RWPE2 (cell line): ENCODE measurements at regions not wholly inside any gene's neighbourhood (a gene's known extent, or its start where the extent isn't known, plus 50 kb on each side); places are given as distances from the start of the nearest gene placed in this dataset.
A peak's percentile ranks its signal among the peaks of the same experiment; 100 is the strongest.

Experiments used
- ATAC-seq: fragments of 200-7000 bp; cut with Tn5 transposase; 3 replicates; pipeline ENCODE4 v1.9.1; 2021; ENCODE audit warnings: low read depth
- DNase-seq: peaks from one replicate; pipeline ENCODE4 v3.0.0-alpha.2; 2020; ENCODE audit warnings: low spot score
- H3K27ac ChIP-seq: fragments of 450-650 bp; 2 replicates; pipeline ENCODE4 v1.5.1; 2017; ENCODE audit warnings: mild to moderate bottlenecking; ENCODE audit not compliant: poor library complexity, severe bottlenecking
- H3K27me3 ChIP-seq: fragments of 250-450 bp; sonication (Bioruptor Pico); 2 replicates; pipeline ENCODE4 v1.5.1; 2021; ENCODE audit warnings: mild to moderate bottlenecking, moderate library complexity; ENCODE audit not compliant: insufficient read depth, poor library complexity, severe bottlenecking
- H3K36me3 ChIP-seq: fragments of 250-450 bp; sonication (Bioruptor Pico); 2 replicates; pipeline ENCODE4 v1.5.1; 2020; ENCODE audit warnings: low read depth, mild to moderate bottlenecking, moderate library complexity
- H3K4me1 ChIP-seq: fragments of 250-450 bp; sonication (Bioruptor Pico); 2 replicates; pipeline ENCODE4 v1.5.1; 2021; ENCODE audit warnings: mild to moderate bottlenecking, moderate library complexity; ENCODE audit not compliant: insufficient read depth, poor library complexity, severe bottlenecking
- H3K4me3 ChIP-seq: fragments of 250-450 bp; sonication (Bioruptor Pico); 2 replicates; pipeline ENCODE4 v1.5.1; 2021; ENCODE audit warnings: mild to moderate bottlenecking, moderate library complexity; ENCODE audit not compliant: severe bottlenecking
- H3K9me3 ChIP-seq: fragments of 250-450 bp; sonication (Bioruptor Pico); 2 replicates; pipeline ENCODE4 v1.5.1; 2021; ENCODE audit warnings: mild to moderate bottlenecking, moderate library complexity; ENCODE audit not compliant: severe bottlenecking
- TF ChIP-seq, protein P1 (sequence below): fragments of 450-650 bp; IDR thresholded peaks from one replicate; pipeline ENCODE4 v1.5.1; 2017; ENCODE audit warnings: mild to moderate bottlenecking, moderate library complexity; ENCODE audit not compliant: poor library complexity, severe bottlenecking

DNA sequence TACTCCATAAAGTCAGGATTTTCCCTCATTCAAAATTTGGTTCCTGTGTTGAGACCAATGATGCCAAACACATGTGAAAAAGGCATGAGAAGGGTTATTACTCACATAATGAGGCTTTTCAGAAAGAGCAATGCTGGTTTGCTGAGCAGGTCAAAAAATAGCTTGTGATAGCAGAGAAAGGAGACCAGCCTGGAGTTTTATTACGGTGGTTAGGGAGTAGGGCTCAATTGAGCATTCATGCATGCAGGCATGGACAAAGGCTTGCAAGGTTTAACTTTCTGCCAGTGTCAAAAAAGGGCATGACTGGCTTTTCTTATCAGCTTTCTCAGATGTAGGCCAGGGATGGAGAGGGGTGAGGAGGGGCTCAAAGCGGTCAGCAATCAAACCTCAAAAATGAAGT is 628.3 kb downstream of the DNAH5 start:
- TF ChIP-seq, protein P1, sequence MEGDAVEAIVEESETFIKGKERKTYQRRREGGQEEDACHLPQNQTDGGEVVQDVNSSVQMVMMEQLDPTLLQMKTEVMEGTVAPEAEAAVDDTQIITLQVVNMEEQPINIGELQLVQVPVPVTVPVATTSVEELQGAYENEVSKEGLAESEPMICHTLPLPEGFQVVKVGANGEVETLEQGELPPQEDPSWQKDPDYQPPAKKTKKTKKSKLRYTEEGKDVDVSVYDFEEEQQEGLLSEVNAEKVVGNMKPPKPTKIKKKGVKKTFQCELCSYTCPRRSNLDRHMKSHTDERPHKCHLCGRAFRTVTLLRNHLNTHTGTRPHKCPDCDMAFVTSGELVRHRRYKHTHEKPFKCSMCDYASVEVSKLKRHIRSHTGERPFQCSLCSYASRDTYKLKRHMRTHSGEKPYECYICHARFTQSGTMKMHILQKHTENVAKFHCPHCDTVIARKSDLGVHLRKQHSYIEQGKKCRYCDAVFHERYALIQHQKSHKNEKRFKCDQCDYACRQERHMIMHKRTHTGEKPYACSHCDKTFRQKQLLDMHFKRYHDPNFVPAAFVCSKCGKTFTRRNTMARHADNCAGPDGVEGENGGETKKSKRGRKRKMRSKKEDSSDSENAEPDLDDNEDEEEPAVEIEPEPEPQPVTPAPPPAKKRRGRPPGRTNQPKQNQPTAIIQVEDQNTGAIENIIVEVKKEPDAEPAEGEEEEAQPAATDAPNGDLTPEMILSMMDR, result no peak
- no peaks in the 10 kb centered on the region for H3K36me3 ChIP-seq
- H3K9me3 ChIP-seq, result no peaks in the 10 kb centered on the region
- H3K27me3 ChIP-seq, result no peaks in the 10 kb centered on the region
- no peak overlapping the region for H3K27ac ChIP-seq
- H3K4me3 ChIP-seq, result no peak overlapping the region
- H3K4me1 ChIP-seq, result no peaks in the 10 kb centered on the region
- DNase-seq (no peak), ATAC-seq (no peak)

GRCh38 chr5:13307480-13307879 is 637.0 kb downstream of the DNAH5 start:
- ATAC-seq (no peak), DNase-seq (no peak)
- H3K36me3 ChIP-seq, result no peaks in the 10 kb centered on the region
- H3K4me3 ChIP-seq, result no peak overlapping the region
- H3K27ac ChIP-seq, result no peak overlapping the region
- H3K27me3 ChIP-seq, result no peaks in the 10 kb centered on the region
- TF ChIP-seq, protein P1, result no peak
- no peaks in the 10 kb centered on the region for H3K4me1 ChIP-seq
- no peaks in the 10 kb centered on the region for H3K9me3 ChIP-seq

- TF ChIP-seq, protein P1, result no peak
- no peak overlapping the region for H3K27ac ChIP-seq
- H3K36me3 ChIP-seq, result no peaks in the 10 kb centered on the region
- H3K4me3 ChIP-seq, result no peak overlapping the region
- DNase-seq (no peak), ATAC-seq (no peak)
- no peaks in the 10 kb centered on the region for H3K9me3 ChIP-seq
- no peaks in the 10 kb centered on the region for H3K27me3 ChIP-seq
- no peaks in the 10 kb centered on the region for H3K4me1 ChIP-seq
Observed at GRCh38 chr5:13303445-13303844, 641.0 kb downstream of the DNAH5 start.

- Histone ChIP-seq H3K36me3 (no peaks in the 10 kb centered on the region), H3K27ac (no peak overlapping the region), H3K27me3 (no peaks in the 10 kb centered on the region), H3K4me3 (no peak overlapping the region), H3K4me1 (peaks cover 2% of the 10 kb centered on the region), H3K9me3 (no peaks in the 10 kb centered on the region)
- DNase-seq (no peak), ATAC-seq (no peak)
- TF ChIP-seq, protein P1, result no peak
Observed at GRCh38 chr5:13278811-13279210, 665.7 kb downstream of the DNAH5 start.

DNA sequence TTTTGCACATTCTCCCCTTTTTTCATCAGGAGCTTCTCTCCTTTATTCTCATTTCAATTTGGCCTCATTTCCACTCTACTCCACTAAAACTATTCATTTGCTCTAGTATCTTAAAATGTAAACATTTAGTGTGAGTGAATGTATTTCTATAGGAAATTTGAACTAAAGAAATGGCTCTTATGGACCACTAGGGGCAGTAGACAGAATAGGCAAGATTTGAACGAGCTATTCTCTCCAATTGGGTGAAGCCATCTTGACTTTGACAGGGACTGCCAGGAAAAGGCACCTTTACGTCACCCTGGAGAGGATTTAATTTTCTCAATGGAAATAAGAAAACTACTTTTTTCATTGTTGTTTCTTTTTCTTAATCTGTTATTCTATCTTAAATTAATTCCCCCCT is 666.3 kb downstream of the DNAH5 start:
- H3K4me3 ChIP-seq, result no peak overlapping the region
- ATAC-seq (no peak), DNase-seq (no peak)
- TF ChIP-seq, protein P1, result peak; percentile 62
- H3K9me3 ChIP-seq, result no peaks in the 10 kb centered on the region
- peaks cover 2% of the 10 kb centered on the region for H3K4me1 ChIP-seq
- H3K27me3 ChIP-seq, result no peaks in the 10 kb centered on the region
- no peak overlapping the region for H3K27ac ChIP-seq
- no peaks in the 10 kb centered on the region for H3K36me3 ChIP-seq
